ENCODE measurements at regions not wholly inside any gene's neighbourhood (a gene's known extent, or its start where the extent isn't known, plus 50 kb on each side); places are given as distances from the start of the nearest gene placed in this dataset.

DNA sequence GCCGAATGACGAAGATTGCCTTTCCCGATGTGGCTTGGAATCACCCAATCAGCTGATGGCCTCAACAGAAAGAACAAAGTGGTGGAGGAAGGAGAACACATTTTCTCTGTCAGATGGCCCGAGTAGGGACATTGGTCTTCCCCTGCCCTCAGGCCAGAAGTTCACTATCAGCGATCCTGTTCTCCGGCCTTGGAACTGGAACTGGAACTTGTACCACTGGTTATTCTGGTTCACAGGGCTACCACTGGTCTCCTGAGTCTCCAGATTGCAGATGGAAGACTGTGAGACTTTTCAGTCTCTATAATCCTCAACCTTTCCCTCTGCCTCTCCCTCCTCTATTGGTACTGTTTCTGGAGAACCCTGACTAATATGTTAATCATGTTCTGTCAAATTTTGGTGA is 180.4 kb downstream of the ANKRD30B start:
- TF ChIP-seq MXD4 (CRISPR knock-in tag; IDR thresholded peaks at IDR 0.05; ENCODE audit: borderline replicate concordance) (no peak), SMAD3 (CRISPR knock-in tag; IDR thresholded peaks at IDR 0.05; ENCODE audit: borderline replicate concordance) (no peak), GABPB1 (CRISPR knock-in tag; IDR thresholded peaks at IDR 0.05) (no peak), GRHL2 (CRISPR knock-in tag; IDR thresholded peaks at IDR 0.05; ENCODE audit: insufficient replicate concordance, severe bottlenecking) (no peak), TEAD4 (CRISPR knock-in tag; IDR thresholded peaks at IDR 0.05) (no peak), ELF4 (CRISPR knock-in tag; IDR thresholded peaks at IDR 0.05; ENCODE audit: low read depth) (no peak), SMAD4 (CRISPR knock-in tag; IDR thresholded peaks at IDR 0.05) (no peak), FOXP1 (CRISPR knock-in tag; IDR thresholded peaks at IDR 0.05; ENCODE audit: borderline replicate concordance) (no peak), MYBL2 (CRISPR knock-in tag; IDR thresholded peaks at IDR 0.05) (no peak), IRF2 (CRISPR knock-in tag; IDR thresholded peaks at IDR 0.05; ENCODE audit: borderline replicate concordance, low read depth) (no peak), ZBTB21 (CRISPR knock-in tag; IDR thresholded peaks at IDR 0.05; ENCODE audit: borderline replicate concordance) (no peak)
- TF ChIP-seq, protein P1, sequence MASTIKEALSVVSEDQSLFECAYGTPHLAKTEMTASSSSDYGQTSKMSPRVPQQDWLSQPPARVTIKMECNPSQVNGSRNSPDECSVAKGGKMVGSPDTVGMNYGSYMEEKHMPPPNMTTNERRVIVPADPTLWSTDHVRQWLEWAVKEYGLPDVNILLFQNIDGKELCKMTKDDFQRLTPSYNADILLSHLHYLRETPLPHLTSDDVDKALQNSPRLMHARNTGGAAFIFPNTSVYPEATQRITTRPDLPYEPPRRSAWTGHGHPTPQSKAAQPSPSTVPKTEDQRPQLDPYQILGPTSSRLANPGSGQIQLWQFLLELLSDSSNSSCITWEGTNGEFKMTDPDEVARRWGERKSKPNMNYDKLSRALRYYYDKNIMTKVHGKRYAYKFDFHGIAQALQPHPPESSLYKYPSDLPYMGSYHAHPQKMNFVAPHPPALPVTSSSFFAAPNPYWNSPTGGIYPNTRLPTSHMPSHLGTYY (CRISPR knock-in tag; IDR thresholded peaks at IDR 0.05), result no peak
- TF ChIP-seq, protein P2, sequence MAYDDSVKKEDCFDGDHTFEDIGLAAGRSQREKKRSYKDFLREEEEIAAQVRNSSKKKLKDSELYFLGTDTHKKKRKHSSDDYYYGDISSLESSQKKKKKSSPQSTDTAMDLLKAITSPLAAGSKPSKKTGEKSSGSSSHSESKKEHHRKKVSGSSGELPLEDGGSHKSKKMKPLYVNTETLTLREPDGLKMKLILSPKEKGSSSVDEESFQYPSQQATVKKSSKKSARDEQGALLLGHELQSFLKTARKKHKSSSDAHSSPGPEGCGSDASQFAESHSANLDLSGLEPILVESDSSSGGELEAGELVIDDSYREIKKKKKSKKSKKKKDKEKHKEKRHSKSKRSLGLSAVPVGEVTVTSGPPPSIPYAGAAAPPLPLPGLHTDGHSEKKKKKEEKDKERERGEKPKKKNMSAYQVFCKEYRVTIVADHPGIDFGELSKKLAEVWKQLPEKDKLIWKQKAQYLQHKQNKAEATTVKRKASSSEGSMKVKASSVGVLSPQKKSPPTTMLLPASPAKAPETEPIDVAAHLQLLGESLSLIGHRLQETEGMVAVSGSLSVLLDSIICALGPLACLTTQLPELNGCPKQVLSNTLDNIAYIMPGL (CRISPR knock-in tag; IDR thresholded peaks at IDR 0.05), result no peak
- TF ChIP-seq, protein P3, sequence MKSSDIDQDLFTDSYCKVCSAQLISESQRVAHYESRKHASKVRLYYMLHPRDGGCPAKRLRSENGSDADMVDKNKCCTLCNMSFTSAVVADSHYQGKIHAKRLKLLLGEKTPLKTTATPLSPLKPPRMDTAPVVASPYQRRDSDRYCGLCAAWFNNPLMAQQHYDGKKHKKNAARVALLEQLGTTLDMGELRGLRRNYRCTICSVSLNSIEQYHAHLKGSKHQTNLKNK (CRISPR knock-in tag; IDR thresholded peaks at IDR 0.05), result no peak
- TF ChIP-seq, protein P4, sequence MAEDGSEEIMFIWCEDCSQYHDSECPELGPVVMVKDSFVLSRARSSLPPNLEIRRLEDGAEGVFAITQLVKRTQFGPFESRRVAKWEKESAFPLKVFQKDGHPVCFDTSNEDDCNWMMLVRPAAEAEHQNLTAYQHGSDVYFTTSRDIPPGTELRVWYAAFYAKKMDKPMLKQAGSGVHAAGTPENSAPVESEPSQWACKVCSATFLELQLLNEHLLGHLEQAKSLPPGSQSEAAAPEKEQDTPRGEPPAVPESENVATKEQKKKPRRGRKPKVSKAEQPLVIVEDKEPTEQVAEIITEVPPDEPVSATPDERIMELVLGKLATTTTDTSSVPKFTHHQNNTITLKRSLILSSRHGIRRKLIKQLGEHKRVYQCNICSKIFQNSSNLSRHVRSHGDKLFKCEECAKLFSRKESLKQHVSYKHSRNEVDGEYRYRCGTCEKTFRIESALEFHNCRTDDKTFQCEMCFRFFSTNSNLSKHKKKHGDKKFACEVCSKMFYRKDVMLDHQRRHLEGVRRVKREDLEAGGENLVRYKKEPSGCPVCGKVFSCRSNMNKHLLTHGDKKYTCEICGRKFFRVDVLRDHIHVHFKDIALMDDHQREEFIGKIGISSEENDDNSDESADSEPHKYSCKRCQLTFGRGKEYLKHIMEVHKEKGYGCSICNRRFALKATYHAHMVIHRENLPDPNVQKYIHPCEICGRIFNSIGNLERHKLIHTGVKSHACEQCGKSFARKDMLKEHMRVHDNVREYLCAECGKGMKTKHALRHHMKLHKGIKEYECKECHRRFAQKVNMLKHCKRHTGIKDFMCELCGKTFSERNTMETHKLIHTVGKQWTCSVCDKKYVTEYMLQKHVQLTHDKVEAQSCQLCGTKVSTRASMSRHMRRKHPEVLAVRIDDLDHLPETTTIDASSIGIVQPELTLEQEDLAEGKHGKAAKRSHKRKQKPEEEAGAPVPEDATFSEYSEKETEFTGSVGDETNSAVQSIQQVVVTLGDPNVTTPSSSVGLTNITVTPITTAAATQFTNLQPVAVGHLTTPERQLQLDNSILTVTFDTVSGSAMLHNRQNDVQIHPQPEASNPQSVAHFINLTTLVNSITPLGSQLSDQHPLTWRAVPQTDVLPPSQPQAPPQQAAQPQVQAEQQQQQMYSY (CRISPR knock-in tag; IDR thresholded peaks at IDR 0.05), result no peak
- TF ChIP-seq, protein P5, sequence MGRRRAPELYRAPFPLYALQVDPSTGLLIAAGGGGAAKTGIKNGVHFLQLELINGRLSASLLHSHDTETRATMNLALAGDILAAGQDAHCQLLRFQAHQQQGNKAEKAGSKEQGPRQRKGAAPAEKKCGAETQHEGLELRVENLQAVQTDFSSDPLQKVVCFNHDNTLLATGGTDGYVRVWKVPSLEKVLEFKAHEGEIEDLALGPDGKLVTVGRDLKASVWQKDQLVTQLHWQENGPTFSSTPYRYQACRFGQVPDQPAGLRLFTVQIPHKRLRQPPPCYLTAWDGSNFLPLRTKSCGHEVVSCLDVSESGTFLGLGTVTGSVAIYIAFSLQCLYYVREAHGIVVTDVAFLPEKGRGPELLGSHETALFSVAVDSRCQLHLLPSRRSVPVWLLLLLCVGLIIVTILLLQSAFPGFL (CRISPR knock-in tag; IDR thresholded peaks at IDR 0.05; ENCODE audit: borderline replicate concordance), result no peak
- TF ChIP-seq, protein P6, sequence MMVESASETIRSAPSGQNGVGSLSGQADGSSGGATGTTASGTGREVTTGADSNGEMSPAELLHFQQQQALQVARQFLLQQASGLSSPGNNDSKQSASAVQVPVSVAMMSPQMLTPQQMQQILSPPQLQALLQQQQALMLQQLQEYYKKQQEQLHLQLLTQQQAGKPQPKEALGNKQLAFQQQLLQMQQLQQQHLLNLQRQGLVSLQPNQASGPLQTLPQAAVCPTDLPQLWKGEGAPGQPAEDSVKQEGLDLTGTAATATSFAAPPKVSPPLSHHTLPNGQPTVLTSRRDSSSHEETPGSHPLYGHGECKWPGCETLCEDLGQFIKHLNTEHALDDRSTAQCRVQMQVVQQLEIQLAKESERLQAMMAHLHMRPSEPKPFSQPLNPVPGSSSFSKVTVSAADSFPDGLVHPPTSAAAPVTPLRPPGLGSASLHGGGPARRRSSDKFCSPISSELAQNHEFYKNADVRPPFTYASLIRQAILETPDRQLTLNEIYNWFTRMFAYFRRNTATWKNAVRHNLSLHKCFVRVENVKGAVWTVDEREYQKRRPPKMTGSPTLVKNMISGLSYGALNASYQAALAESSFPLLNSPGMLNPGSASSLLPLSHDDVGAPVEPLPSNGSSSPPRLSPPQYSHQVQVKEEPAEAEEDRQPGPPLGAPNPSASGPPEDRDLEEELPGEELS (CRISPR knock-in tag; IDR thresholded peaks at IDR 0.05), result no peak
- TF ChIP-seq, protein P7, sequence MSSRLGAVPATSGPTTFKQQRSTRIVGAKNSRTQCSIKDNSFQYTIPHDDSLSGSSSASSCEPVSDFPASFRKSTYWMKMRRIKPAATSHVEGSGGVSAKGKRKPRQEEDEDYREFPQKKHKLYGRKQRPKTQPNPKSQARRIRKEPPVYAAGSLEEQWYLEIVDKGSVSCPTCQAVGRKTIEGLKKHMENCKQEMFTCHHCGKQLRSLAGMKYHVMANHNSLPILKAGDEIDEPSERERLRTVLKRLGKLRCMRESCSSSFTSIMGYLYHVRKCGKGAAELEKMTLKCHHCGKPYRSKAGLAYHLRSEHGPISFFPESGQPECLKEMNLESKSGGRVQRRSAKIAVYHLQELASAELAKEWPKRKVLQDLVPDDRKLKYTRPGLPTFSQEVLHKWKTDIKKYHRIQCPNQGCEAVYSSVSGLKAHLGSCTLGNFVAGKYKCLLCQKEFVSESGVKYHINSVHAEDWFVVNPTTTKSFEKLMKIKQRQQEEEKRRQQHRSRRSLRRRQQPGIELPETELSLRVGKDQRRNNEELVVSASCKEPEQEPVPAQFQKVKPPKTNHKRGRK (CRISPR knock-in tag; IDR thresholded peaks at IDR 0.05; ENCODE audit: borderline replicate concordance), result no peak
- TF ChIP-seq, protein P8, sequence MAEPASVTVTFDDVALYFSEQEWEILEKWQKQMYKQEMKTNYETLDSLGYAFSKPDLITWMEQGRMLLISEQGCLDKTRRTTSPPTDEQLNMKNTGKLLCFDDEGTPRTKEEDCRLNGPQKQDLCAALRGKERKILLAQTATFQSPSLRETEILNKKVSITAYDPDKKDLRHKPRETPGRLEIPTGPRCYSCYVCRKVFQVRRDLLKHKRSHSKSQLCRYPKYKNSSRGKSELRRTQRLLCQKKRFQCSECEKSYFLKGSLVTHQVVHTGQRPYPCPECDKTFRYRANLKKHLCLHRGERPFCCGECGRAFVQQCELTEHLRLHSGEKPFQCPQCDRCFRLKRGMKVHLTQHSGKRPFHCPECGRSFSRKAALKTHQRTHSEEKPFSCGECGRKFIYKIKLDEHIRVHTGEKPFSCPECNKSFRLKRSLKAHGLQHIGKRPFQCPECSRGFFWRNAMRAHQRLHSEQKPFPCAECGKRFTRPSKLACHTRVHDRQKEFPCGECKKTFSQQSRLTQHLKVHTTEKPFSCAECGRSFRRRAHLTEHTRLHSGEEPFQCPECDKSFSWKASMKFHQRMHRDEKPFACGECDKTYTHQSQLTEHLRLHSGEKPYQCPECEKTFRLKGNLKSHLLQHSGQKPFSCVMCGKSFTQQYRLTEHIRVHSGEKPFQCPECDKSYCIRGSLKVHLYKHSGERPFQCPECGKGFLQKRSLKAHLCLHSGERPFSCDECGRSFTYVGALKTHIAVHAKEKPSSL (CRISPR knock-in tag; conservative IDR thresholded peaks at IDR 0.05), result no peak

More for the DNA sequence above, 180.4 kb downstream of the ANKRD30B start:
- H3K9me3 Mint-ChIP-seq, result peaks cover 70% of the 10 kb centered on the region
- ATAC-seq, result no peak
- peaks cover 64% of the 10 kb centered on the region for H3K36me3 Mint-ChIP-seq
- H3K27ac Mint-ChIP-seq, result no peak overlapping the region
- H3K4me1 Mint-ChIP-seq, result no peaks in the 10 kb centered on the region
- ChIA-PET CTCF (no interaction called here), POLR2A (no interaction called here)
- DNase-seq (ENCODE audit: low spot score), result no peak
- H3K4me3 Mint-ChIP-seq, result no peak overlapping the region
- H3K27me3 Mint-ChIP-seq (ENCODE audit: low read depth), result peaks cover 18% of the 10 kb centered on the region

All from WTC11 (cell line).